ENCODE measurements at regions not wholly inside any gene's neighbourhood (a gene's known extent, or its start where the extent isn't known, plus 50 kb on each side); places are given as distances from the start of the nearest gene placed in this dataset.

DNA sequence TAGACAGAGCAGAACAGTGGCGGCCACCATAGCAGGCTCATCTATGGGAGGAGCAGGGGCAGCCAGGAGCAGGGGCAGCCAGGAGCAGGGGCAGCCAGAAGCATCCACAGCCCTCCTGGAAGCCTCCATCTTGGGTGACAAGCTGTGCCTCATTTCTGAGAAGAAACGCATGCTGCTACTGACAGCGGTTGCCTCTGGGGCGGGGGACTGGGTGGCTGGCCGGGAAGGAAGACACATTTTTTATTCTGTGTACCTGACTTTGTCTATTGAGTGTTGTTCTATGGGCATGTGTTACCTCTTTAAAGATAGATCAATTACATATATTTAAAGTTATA is 71.5 kb upstream of the KLF13 start:
- H3K4me3 ChIP-seq (ENCODE audit: low read depth, low read length), result no peak overlapping the region
- TF ChIP-seq, protein P1, sequence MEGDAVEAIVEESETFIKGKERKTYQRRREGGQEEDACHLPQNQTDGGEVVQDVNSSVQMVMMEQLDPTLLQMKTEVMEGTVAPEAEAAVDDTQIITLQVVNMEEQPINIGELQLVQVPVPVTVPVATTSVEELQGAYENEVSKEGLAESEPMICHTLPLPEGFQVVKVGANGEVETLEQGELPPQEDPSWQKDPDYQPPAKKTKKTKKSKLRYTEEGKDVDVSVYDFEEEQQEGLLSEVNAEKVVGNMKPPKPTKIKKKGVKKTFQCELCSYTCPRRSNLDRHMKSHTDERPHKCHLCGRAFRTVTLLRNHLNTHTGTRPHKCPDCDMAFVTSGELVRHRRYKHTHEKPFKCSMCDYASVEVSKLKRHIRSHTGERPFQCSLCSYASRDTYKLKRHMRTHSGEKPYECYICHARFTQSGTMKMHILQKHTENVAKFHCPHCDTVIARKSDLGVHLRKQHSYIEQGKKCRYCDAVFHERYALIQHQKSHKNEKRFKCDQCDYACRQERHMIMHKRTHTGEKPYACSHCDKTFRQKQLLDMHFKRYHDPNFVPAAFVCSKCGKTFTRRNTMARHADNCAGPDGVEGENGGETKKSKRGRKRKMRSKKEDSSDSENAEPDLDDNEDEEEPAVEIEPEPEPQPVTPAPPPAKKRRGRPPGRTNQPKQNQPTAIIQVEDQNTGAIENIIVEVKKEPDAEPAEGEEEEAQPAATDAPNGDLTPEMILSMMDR (IDR thresholded peaks at IDR 0.05; ENCODE audit: insufficient read depth, low read length), result no peak
- no peak for DNase-seq (ENCODE audit: low read depth)

DNA sequence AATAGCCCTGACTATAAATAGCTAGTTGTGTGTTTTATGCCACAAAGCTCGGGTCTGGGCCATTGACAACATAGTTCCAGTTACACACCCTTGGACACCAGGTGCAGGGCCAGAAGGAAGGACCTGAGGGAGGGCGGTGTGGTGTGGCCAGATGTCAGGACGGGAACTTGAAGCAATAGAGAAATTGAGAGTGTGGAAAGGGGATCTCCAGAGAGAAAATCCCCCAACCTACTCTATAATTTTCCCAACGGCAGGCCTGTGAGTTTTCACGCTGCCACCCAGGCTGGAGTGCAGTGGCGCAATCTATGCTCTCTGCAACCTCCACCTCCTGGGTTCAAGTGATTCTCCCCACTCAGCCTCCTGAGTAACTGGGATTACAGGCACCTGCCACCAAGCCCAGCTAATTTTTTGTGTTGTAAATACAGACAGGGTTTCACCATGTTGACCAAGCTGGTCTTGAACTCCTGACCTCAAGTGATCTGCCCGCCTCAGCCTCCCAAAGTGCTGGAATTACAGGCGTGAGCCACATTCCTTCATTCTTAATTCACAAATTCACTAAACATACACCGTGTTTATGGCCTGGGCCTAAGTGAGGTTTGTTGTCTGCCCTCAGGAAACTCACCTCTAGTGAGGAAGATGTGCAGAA is 70.8 kb upstream of the KLF13 start:
- no peak for DNase-seq (ENCODE audit: low read depth)
- no peak overlapping the region for H3K4me3 ChIP-seq (ENCODE audit: low read depth, low read length)
- TF ChIP-seq, protein P1 (IDR thresholded peaks at IDR 0.05; ENCODE audit: insufficient read depth, low read length), result no peak

GRCh38 chr15:31256378-31257265 is 70.0 kb upstream of the KLF13 start:
- DNase-seq (ENCODE audit: low read depth), result no peak
- H3K4me3 ChIP-seq (ENCODE audit: low read depth, low read length), result no peak overlapping the region
- TF ChIP-seq, protein P1 (IDR thresholded peaks at IDR 0.05; ENCODE audit: insufficient read depth, low read length), result no peak

- DNase-seq (ENCODE audit: low read depth), result no peak
- TF ChIP-seq, protein P1 (IDR thresholded peaks at IDR 0.05; ENCODE audit: insufficient read depth, low read length), result no peak
- H3K4me3 ChIP-seq (ENCODE audit: low read depth, low read length), result no peak overlapping the region
Observed at GRCh38 chr15:31257286-31257685, 69.3 kb upstream of the KLF13 start.

GRCh38 chr15:31258260-31258659 is 68.4 kb upstream of the KLF13 start:
- no peak for DNase-seq (ENCODE audit: low read depth)
- H3K4me3 ChIP-seq (ENCODE audit: low read depth, low read length), result no peak overlapping the region
- TF ChIP-seq, protein P1 (IDR thresholded peaks at IDR 0.05; ENCODE audit: insufficient read depth, low read length), result no peak

DNA sequence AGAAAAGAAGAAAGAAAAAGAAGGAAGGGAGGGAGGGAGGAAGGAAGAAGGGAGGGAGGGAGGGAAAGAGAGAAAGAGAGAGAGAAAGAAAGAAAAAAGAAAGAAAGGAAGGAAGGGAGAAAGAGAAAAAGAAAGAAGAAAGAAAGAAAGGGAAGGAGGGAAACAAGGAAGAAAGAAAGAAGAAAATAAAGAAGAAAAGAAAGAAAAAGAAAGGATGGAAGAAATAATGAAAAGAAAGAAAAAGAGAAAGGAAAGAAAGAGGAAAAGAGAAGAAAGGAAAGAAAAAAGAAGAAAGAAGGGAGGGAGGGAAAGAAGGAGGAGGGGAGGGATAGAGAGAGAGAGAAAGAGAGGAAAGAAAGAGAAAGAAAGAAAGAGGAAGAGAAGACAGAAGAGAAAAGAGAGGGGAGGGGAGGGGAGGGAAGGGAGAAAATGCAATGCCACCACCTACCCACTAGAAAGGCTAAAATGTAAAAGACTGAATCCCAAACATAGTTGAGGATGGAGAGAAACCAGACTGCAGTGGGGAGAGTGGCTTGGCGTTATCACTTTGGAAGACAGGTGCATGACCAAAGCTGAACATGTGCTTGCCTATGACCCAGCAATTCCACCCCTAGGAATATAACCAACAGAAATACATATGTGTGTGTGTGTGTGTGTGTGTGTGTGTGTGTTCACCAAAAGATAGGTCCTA is 66.9 kb upstream of the KLF13 start:
- TF ChIP-seq, protein P1 (IDR thresholded peaks at IDR 0.05; ENCODE audit: insufficient read depth, low read length), result no peak
- no peak for DNase-seq (ENCODE audit: low read depth)
- H3K4me3 ChIP-seq (ENCODE audit: low read depth, low read length), result no peak overlapping the region
